Suprapubic skin (tissue), 4 donors: ENCODE measurements at regions not wholly inside any gene's neighbourhood (a gene's known extent, or its start where the extent isn't known, plus 50 kb on each side); places are given as distances from the start of the nearest gene placed in this dataset.

ENCODE experiments used
- CTCF ChIP-seq, 2 donors: fragments of 200-600 bp in 1 of 2; fragments of 450-650 bp in 1 of 2; sonication (generic) in 1 of 2; IDR thresholded peaks; one replicate each; pipeline ENCODE4 v1.5.1; 2016 to 2019; ENCODE audit warnings: antibody characterized with exemption in 2 of 2, mild to moderate bottlenecking in 1 of 2, moderate library complexity in 1 of 2
- EP300 ChIP-seq: sonication (generic); formaldehyde crosslinking; IDR thresholded peaks from one replicate; pipeline ENCODE4 v1.6.1; 2017; ENCODE audit warnings: antibody characterized with exemption
- POLR2A ChIP-seq, 2 donors: fragments of 450-650 bp; IDR thresholded peaks; one replicate each; pipeline ENCODE4 v1.6.1; 2017; ENCODE audit warnings: antibody characterized with exemption in 2 of 2, mild to moderate bottlenecking in 2 of 2, moderate library complexity in 2 of 2
- POLR2AphosphoS5 ChIP-seq, 3 donors: sonication (generic); formaldehyde crosslinking; IDR thresholded peaks; one replicate each; pipeline ENCODE4 v1.6.1; 2017; ENCODE audit warnings: antibody characterized with exemption in 3 of 3

GRCh38 chr17:14482715-14483114 is 181.8 kb downstream of the HS3ST3B1 start:
- no peak for TF ChIP-seq CTCF (IDR thresholded peaks at IDR 0.05)
- no peak for TF ChIP-seq POLR2AphosphoS5 (IDR thresholded peaks at IDR 0.05)
- TF ChIP-seq POLR2A (IDR thresholded peaks at IDR 0.05) = no peak
- no peak for TF ChIP-seq EP300
